H1 (cell line): ENCODE measurements at regions not wholly inside any gene's neighbourhood (a gene's known extent, or its start where the extent isn't known, plus 50 kb on each side); places are given as distances from the start of the nearest gene placed in this dataset.

Experiments used
- CTCF ChIA-PET: fragments of 300-600 bp; sonication (Branson Sonifier 250); formaldehyde crosslinking; loops from one replicate; lab custom pipeline; 2021; ENCODE audit not compliant: partially characterized antibody; lab: Charles Lee
- POLR2A ChIA-PET: fragments of 300-600 bp; sonication (Branson Sonifier 250); formaldehyde crosslinking; loops from one replicate; lab custom pipeline; 2021; ENCODE audit warnings: inconsistent platforms; ENCODE audit not compliant: partially characterized antibody; lab: Charles Lee
- DNase-seq, 2 experiments: peaks; one replicate each; pipeline versions ENCODE4 v3.0.0 to v3.0.0-alpha.2; 2010 to 2022; ENCODE audit warnings: low spot score in 2 of 2, low read depth in 1 of 2, mixed read lengths in 1 of 2
- FAIRE-seq: peaks from 2 replicates; lab custom pipeline; 2011; peaks lifted over from hg19 to GRCh38; lab: Jason Lieb, UNC
- H2AFZ ChIP-seq: 2 replicates; pipeline ENCODE4 v1.8.1; 2012; ENCODE audit warnings: low read length, inconsistent platforms
- H2AK5ac ChIP-seq: 2 replicates; pipeline ENCODE4 v1.6.1; 2013; ENCODE audit warnings: low read depth, low read length
- H2BK120ac ChIP-seq: replicated peaks from 2 replicates; pipeline ENCODE3; 2013; ENCODE audit warnings: low read depth, low read length, inconsistent platforms
- H2BK12ac ChIP-seq: 2 replicates; pipeline ENCODE4 v1.6.1; 2013; ENCODE audit warnings: low read depth, low read length
- H2BK15ac ChIP-seq: 2 replicates; pipeline ENCODE4 v1.6.1; 2013; ENCODE audit warnings: low read length
- H2BK20ac ChIP-seq: 2 replicates; pipeline ENCODE4 v1.6.1; 2013; ENCODE audit warnings: low read length
- H2BK5ac ChIP-seq: 2 replicates; pipeline ENCODE4 v1.6.1; 2013; ENCODE audit warnings: low read depth, low read length
- H3K14ac ChIP-seq: 2 replicates; pipeline ENCODE4 v1.6.1; 2013; ENCODE audit warnings: inconsistent platforms; ENCODE audit not compliant: insufficient read length
- H3K18ac ChIP-seq: 2 replicates; pipeline ENCODE4 v1.6.1; 2013; ENCODE audit warnings: low read length; ENCODE audit errors: extremely low read depth
- H3K23ac ChIP-seq: 2 replicates; pipeline ENCODE4 v1.6.1; 2013; ENCODE audit warnings: inconsistent platforms; ENCODE audit not compliant: insufficient read length
- H3K23me2 ChIP-seq: 2 replicates; pipeline ENCODE4 v1.6.1; 2013; ENCODE audit warnings: low read depth, low read length
- H3K27ac ChIP-seq: 2 replicates; pipeline ENCODE4 v1.6.1; 2011; ENCODE audit warnings: low read depth, low read length, inconsistent platforms
- H3K27me3 ChIP-seq, 4 experiments: replicated peaks in 1 of 4; 1 replicate in 1 of 4; 2 replicates in 3 of 4; pipeline versions ENCODE4 v1.6.1 to v1.8.1; 2011 to 2013; ENCODE audit warnings: low read length in 3 of 4, mild to moderate bottlenecking in 3 of 4, inconsistent platforms in 2 of 4, mixed read lengths in 2 of 4, moderate library complexity in 1 of 4; ENCODE audit not compliant: control insufficient read depth in 3 of 4, insufficient read depth in 3 of 4; ENCODE audit errors: extremely low read depth in 1 of 4
- H3K36me3 ChIP-seq, 4 experiments: 2 replicates each; pipeline versions ENCODE4 v1.6.1 to v1.8.1; 2011 to 2013; ENCODE audit warnings: mild to moderate bottlenecking in 4 of 4, low read length in 3 of 4, moderate library complexity in 2 of 4, control low read depth in 1 of 4, inconsistent platforms in 1 of 4; ENCODE audit not compliant: insufficient read depth in 4 of 4, control insufficient read depth in 2 of 4
- H3K4ac ChIP-seq: replicated peaks from 2 replicates; pipeline ENCODE3; 2013; ENCODE audit warnings: low read length, low read depth, mixed read lengths, inconsistent platforms; ENCODE audit not compliant: insufficient read length
- H3K4me1 ChIP-seq, 4 experiments: replicated peaks in 1 of 4; 1 replicate in 1 of 4; 2 replicates in 3 of 4; pipeline versions ENCODE4 v1.6.1 to v1.8.1; 2011 to 2013; ENCODE audit warnings: low read length in 3 of 4, inconsistent platforms in 2 of 4, mixed read lengths in 1 of 4; ENCODE audit not compliant: insufficient read depth in 4 of 4, control insufficient read depth in 3 of 4
- H3K4me2 ChIP-seq, 2 experiments: 2 replicates each; pipeline versions ENCODE4 v1.6.1 to v1.8.1; 2011 to 2013; ENCODE audit warnings: low read depth in 2 of 2, low read length in 2 of 2, control low read depth in 1 of 2, inconsistent platforms in 1 of 2, mild to moderate bottlenecking in 1 of 2; ENCODE audit not compliant: insufficient read depth in 1 of 2
- H3K4me3 ChIP-seq, 4 experiments: fragments of 200-600, 300-600 bp in 1 of 4; sonication (generic), shearing (Covaris generic), sonication (Bioruptor Twin) in 1 of 4; 2 replicates each; pipeline versions ENCODE4 v1.5.1 to v1.8.1; 2011 to 2016; ENCODE audit warnings: low read length in 4 of 4, low read depth in 3 of 4, control low read depth in 2 of 4, inconsistent platforms in 2 of 4, mild to moderate bottlenecking in 2 of 4, mixed read lengths in 1 of 4, moderate library complexity in 1 of 4; ENCODE audit not compliant: insufficient read depth in 2 of 4; ENCODE audit errors: extremely low read depth in 1 of 4
- H3K56ac ChIP-seq: replicated peaks from 2 replicates; pipeline ENCODE3; 2013; ENCODE audit warnings: low read depth, mild to moderate bottlenecking, mixed read lengths, low read length, inconsistent platforms; ENCODE audit not compliant: insufficient read length
- H3K79me1 ChIP-seq: 2 replicates; pipeline ENCODE4 v1.6.1; 2013; ENCODE audit warnings: low read depth, low read length, control low read depth
- H3K79me2 ChIP-seq, 2 experiments: 2 replicates each; pipeline versions ENCODE4 v1.6.1 to v1.8.1; 2012 to 2013; ENCODE audit warnings: low read length in 2 of 2, mild to moderate bottlenecking in 2 of 2, inconsistent platforms in 1 of 2; ENCODE audit not compliant: insufficient read depth in 2 of 2, control insufficient read depth in 1 of 2
- H3K9ac ChIP-seq, 4 experiments: replicated peaks in 1 of 4; 1 replicate in 1 of 4; 2 replicates in 3 of 4; pipeline versions ENCODE4 v1.6.1 to v1.8.1; 2011 to 2013; ENCODE audit warnings: low read depth in 3 of 4, low read length in 3 of 4, control low read depth in 2 of 4, mild to moderate bottlenecking in 2 of 4, moderate library complexity in 2 of 4, inconsistent platforms in 1 of 4; ENCODE audit errors: extremely low read depth in 1 of 4
- H3K9me3 ChIP-seq, 2 experiments: 2 replicates each; pipeline versions ENCODE4 v1.6.1 to v1.8.1; 2012 to 2013; ENCODE audit warnings: mild to moderate bottlenecking in 2 of 2, moderate library complexity in 2 of 2, control low read depth in 1 of 2, inconsistent platforms in 1 of 2, low read depth in 1 of 2, low read length in 1 of 2, mixed read lengths in 1 of 2; ENCODE audit not compliant: insufficient read depth in 2 of 2
- H4K20me1 ChIP-seq, 2 experiments: replicated peaks in 1 of 2; 2 replicates each; pipeline versions ENCODE3 to v1.8.1; 2011 to 2013; ENCODE audit warnings: inconsistent platforms in 2 of 2, low read length in 2 of 2, mild to moderate bottlenecking in 1 of 2; ENCODE audit not compliant: insufficient read depth in 2 of 2, control insufficient read depth in 1 of 2
- H4K5ac ChIP-seq: 2 replicates; pipeline ENCODE4 v1.6.1; 2013; ENCODE audit warnings: low read length, low read depth, mixed read lengths, inconsistent platforms; ENCODE audit not compliant: insufficient read length
- H4K8ac ChIP-seq: 2 replicates; pipeline ENCODE4 v1.8.0; 2013; ENCODE audit warnings: mild to moderate bottlenecking, moderate library complexity, low read length, inconsistent platforms; ENCODE audit not compliant: insufficient read depth; ENCODE audit errors: extremely low read depth
- H4K91ac ChIP-seq: replicated peaks from 2 replicates; pipeline ENCODE3; 2013; ENCODE audit warnings: low read length, mixed read lengths, inconsistent platforms; ENCODE audit not compliant: insufficient read length
- MAX ChIP-seq: IDR thresholded peaks from 2 replicates; pipeline ENCODE4 v1.6.1; 2012; ENCODE audit warnings: inconsistent platforms
- NRF1 ChIP-seq: IDR thresholded peaks from 2 replicates; pipeline ENCODE4 v1.6.1; 2011; ENCODE audit warnings: mild to moderate bottlenecking, low read depth, low read length, improper control_type of control experiment
- TEAD4 ChIP-seq: IDR thresholded peaks from 2 replicates; pipeline ENCODE4 v1.6.1; 2012; ENCODE audit warnings: low read depth, low read length, inconsistent platforms, mixed read lengths
- WGBS, 2 experiments: shearing (Covaris generic) in 1 of 2; methylation state at CpG; one replicate each; pipeline versions ENCODE4 v1.1.6 to v1.1.7; 2013 to 2015; ENCODE audit warnings: low lambda C conversion rate in 2 of 2, mixed read lengths in 2 of 2, inconsistent platforms in 1 of 2, low coverage in 1 of 2, missing lambda C conversion rate in 1 of 2; ENCODE audit not compliant: insufficient replicate concordance in 2 of 2, insufficient coverage in 1 of 2, insufficient read length in 1 of 2; ENCODE audit errors: extremely low coverage in 1 of 2, missing lambda C conversion rate in 1 of 2; 5-methylcytosine and 5-hydroxymethylcytosine counted together

GRCh38 chr2:163207693-163208370 lies 369.3 kb upstream of the KCNH7 start:
- no peaks in the 10 kb centered on the region for H4K20me1 ChIP-seq
- H3K79me1 ChIP-seq: no peaks in the 10 kb centered on the region
- WGBS, 2 experiments: 91% methylated on average over 2 of the region's 2 CpGs; no CpG with 5 or more reads in 1 of the 2 experiments
- H4K5ac ChIP-seq: no peak overlapping the region
- H2AK5ac ChIP-seq: no peak overlapping the region
- no peaks in the 10 kb centered on the region for H3K27me3 ChIP-seq
- H3K56ac ChIP-seq: no peak overlapping the region
- no peak overlapping the region for H3K4ac ChIP-seq
- H3K27ac ChIP-seq: no peak overlapping the region
- H2BK5ac ChIP-seq: no peak overlapping the region
- no peaks in the 10 kb centered on the region for H3K36me3 ChIP-seq
- no peak overlapping the region for H3K4me2 ChIP-seq
- H2BK15ac ChIP-seq: no peak overlapping the region
- H4K8ac ChIP-seq: no peak overlapping the region
- H3K23me2 ChIP-seq: no peaks in the 10 kb centered on the region
- no peak for DNase-seq
- H3K4me1 ChIP-seq: peaks cover 0 to 3% (median 0%) of the 10 kb centered on the region in 4 experiments; a peak in 2 of 7 replicates
- FAIRE-seq: no peak
- H3K4me3 ChIP-seq: no peak overlapping the region
- no peak overlapping the region for H2BK120ac ChIP-seq
- H2BK20ac ChIP-seq: no peak overlapping the region
- no peaks in the 10 kb centered on the region for H3K9me3 ChIP-seq
- no peak overlapping the region for H3K14ac ChIP-seq
- H2BK12ac ChIP-seq: no peak overlapping the region
- no peak overlapping the region for H2AFZ ChIP-seq
- ChIA-PET POLR2A (no interaction called here), CTCF (no interaction called here)
- no peak overlapping the region for H3K23ac ChIP-seq
- H3K79me2 ChIP-seq: no peaks in the 10 kb centered on the region
- no peak overlapping the region for H3K18ac ChIP-seq
- no peak overlapping the region for H3K9ac ChIP-seq
- H4K91ac ChIP-seq: no peak overlapping the region
- TF ChIP-seq MAX (no peak), NRF1 (no peak), TEAD4 (no peak)
